ENCODE measurements at regions not wholly inside any gene's neighbourhood (a gene's known extent, or its start where the extent isn't known, plus 50 kb on each side); places are given as distances from the start of the nearest gene placed in this dataset.

DNA sequence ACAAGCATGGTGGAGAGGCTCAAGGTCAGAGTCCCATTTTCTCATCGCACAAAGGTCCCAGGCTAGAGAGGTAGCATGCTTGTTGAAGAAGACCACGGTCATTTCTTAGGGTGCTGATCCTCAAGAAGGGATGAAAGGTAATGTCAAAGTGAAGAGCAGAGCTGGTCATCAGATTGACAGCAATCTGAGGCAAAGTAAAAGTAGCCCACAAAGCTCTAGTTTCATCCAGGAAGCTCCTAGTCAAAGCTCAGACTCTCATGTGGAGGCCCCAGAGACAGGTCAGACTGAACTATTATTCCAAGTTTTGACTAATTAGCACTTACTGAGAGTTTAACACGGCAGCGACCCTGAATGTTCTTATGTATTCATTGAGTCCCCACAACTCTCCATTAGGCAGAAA is 270.6 kb downstream of the RPS29 start:
- Histone ChIP-seq H3K79me2 (ENCODE audit: insufficient read depth, low read length) (no peaks in the 10 kb centered on the region), H3K36me3 (replicated peaks in 1 of 2; ENCODE audit: control insufficient read depth in 1 of 2, insufficient read depth in 2 of 2, low read length in 2 of 2) (no peaks in the 10 kb centered on the region), H3K9me3 (replicated peaks in 1 of 2; ENCODE audit: control insufficient read depth in 1 of 2, insufficient read depth in 1 of 2, low read length in 2 of 2) (no peaks in the 10 kb centered on the region), H2AFZ (ENCODE audit: insufficient read depth, low read depth, low read length, poor library complexity, severe bottlenecking) (no peak overlapping the region), H3K4me3 (replicated peaks in 1 of 3; ENCODE audit: low read depth in 2 of 3, low read length in 3 of 3) (no peak overlapping the region), H3K4me2 (replicated peaks; ENCODE audit: extremely low read depth, low read length, poor library complexity, severe bottlenecking) (no peak overlapping the region), H4K20me1 (ENCODE audit: insufficient read depth, low read length) (no peaks in the 10 kb centered on the region), H3K4me1 (ENCODE audit: control insufficient read depth in 1 of 2, insufficient read depth in 2 of 2, low read length in 2 of 2) (no peaks in the 10 kb centered on the region), H3K27me3 (ENCODE audit: control insufficient read depth in 2 of 2, insufficient read depth in 2 of 2, low read length in 2 of 2) (no peaks in the 10 kb centered on the region), H3K27ac (ENCODE audit: low read depth in 1 of 2, low read length in 2 of 2) (no peak overlapping the region), H3K9ac (ENCODE audit: insufficient read depth, low read length, poor library complexity, severe bottlenecking) (no peak overlapping the region)
- no peaks in the 10 kb centered on the region for H3K4me1 Mint-ChIP-seq
- no peak overlapping the region for H3K27ac Mint-ChIP-seq
- intact Hi-C loops (cut with micrococcal nuclease): no loop called here
- no peaks in the 10 kb centered on the region for H3K36me3 Mint-ChIP-seq
- H3K9me3 Mint-ChIP-seq: peaks cover 0 to 2% (median 0%) of the 10 kb centered on the region in 7 donors
- TF ChIP-seq, protein P1, sequence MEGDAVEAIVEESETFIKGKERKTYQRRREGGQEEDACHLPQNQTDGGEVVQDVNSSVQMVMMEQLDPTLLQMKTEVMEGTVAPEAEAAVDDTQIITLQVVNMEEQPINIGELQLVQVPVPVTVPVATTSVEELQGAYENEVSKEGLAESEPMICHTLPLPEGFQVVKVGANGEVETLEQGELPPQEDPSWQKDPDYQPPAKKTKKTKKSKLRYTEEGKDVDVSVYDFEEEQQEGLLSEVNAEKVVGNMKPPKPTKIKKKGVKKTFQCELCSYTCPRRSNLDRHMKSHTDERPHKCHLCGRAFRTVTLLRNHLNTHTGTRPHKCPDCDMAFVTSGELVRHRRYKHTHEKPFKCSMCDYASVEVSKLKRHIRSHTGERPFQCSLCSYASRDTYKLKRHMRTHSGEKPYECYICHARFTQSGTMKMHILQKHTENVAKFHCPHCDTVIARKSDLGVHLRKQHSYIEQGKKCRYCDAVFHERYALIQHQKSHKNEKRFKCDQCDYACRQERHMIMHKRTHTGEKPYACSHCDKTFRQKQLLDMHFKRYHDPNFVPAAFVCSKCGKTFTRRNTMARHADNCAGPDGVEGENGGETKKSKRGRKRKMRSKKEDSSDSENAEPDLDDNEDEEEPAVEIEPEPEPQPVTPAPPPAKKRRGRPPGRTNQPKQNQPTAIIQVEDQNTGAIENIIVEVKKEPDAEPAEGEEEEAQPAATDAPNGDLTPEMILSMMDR (IDR thresholded peaks at IDR 0.05): no peak
- WGBS (ENCODE audit: insufficient coverage): 91% methylated on average over 4 of the region's 4 CpGs
- peaks cover 2 to 6% (median 2%) of the 10 kb centered on the region in 3 donors for H3K27me3 Mint-ChIP-seq (ENCODE audit: low read depth in 3 of 3)
- H3K4me3 Mint-ChIP-seq: no peak overlapping the region
- no peak for DNase-seq

DNA sequence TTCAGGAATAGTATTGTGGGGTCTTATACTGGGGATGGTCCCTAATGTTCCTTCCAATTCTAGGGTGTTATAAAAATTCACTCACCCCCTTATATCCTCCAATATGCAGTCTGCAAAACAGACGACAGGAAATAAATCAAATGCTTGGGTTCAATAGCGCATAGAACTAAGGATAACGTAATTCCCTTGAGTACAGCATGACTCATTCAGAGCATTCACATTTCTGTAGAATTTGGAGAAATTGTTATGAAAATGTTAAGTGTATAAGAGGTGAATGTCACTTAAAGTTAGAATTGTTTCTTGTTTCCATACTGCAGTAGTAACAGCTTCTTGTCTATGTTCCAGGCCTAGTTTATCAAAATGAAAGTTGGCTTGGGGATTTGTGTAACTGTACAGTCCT is 271.4 kb downstream of the RPS29 start:
- no CpG with 5 or more reads among the region's 3 CpGs for WGBS (ENCODE audit: insufficient coverage)
- Histone ChIP-seq H3K36me3 (replicated peaks in 1 of 2; ENCODE audit: control insufficient read depth in 1 of 2, insufficient read depth in 2 of 2, low read length in 2 of 2) (no peaks in the 10 kb centered on the region), H4K20me1 (ENCODE audit: insufficient read depth, low read length) (no peaks in the 10 kb centered on the region), H3K4me3 (replicated peaks in 1 of 3; ENCODE audit: low read depth in 2 of 3, low read length in 3 of 3) (no peak overlapping the region), H2AFZ (ENCODE audit: insufficient read depth, low read depth, low read length, poor library complexity, severe bottlenecking) (no peak overlapping the region), H3K4me1 (ENCODE audit: control insufficient read depth in 1 of 2, insufficient read depth in 2 of 2, low read length in 2 of 2) (no peaks in the 10 kb centered on the region), H3K27ac (ENCODE audit: low read depth in 1 of 2, low read length in 2 of 2) (no peak overlapping the region), H3K9ac (ENCODE audit: insufficient read depth, low read length, poor library complexity, severe bottlenecking) (no peak overlapping the region), H3K4me2 (replicated peaks; ENCODE audit: extremely low read depth, low read length, poor library complexity, severe bottlenecking) (no peak overlapping the region), H3K9me3 (replicated peaks in 1 of 2; ENCODE audit: control insufficient read depth in 1 of 2, insufficient read depth in 1 of 2, low read length in 2 of 2) (no peaks in the 10 kb centered on the region), H3K27me3 (ENCODE audit: control insufficient read depth in 2 of 2, insufficient read depth in 2 of 2, low read length in 2 of 2) (no peaks in the 10 kb centered on the region), H3K79me2 (ENCODE audit: insufficient read depth, low read length) (no peaks in the 10 kb centered on the region)
- no peaks in the 10 kb centered on the region for H3K4me1 Mint-ChIP-seq
- TF ChIP-seq, protein P1 (IDR thresholded peaks at IDR 0.05): no peak
- H3K27ac Mint-ChIP-seq: no peak overlapping the region
- intact Hi-C loops (cut with micrococcal nuclease): no loop called here
- H3K27me3 Mint-ChIP-seq (ENCODE audit: low read depth in 3 of 3): peaks cover 2 to 7% (median 2%) of the 10 kb centered on the region in 3 donors
- H3K4me3 Mint-ChIP-seq: no peak overlapping the region
- peaks cover 0 to 2% (median 0%) of the 10 kb centered on the region in 7 donors for H3K9me3 Mint-ChIP-seq
- no peak for DNase-seq
- H3K36me3 Mint-ChIP-seq: no peaks in the 10 kb centered on the region
